ENCODE measurements at regions not wholly inside any gene's neighbourhood (a gene's known extent, or its start where the extent isn't known, plus 50 kb on each side); places are given as distances from the start of the nearest gene placed in this dataset.

- no peaks in the 10 kb centered on the region for H3K36me3 ChIP-seq (ENCODE audit: control insufficient read depth, insufficient read depth, low read length)
- WGBS, 2 experiments = 69 to 71% methylated on average over 5 of the region's 5 CpGs
- peaks cover 21% of the 10 kb centered on the region for H3K9me3 ChIP-seq (ENCODE audit: control insufficient read depth, low read length)
- H3K4me3 ChIP-seq (ENCODE audit: insufficient read depth, low read depth, low read length) = no peak overlapping the region
- H3K27me3 ChIP-seq (ENCODE audit: control insufficient read depth, insufficient read depth, low read length, poor library complexity, severe bottlenecking) = no peaks in the 10 kb centered on the region
- no peak overlapping the region for H3K27ac ChIP-seq (ENCODE audit: insufficient read depth, low read depth, low read length, poor library complexity, severe bottlenecking)
- no peaks in the 10 kb centered on the region for H3K4me1 ChIP-seq (ENCODE audit: control insufficient read depth, insufficient read depth, low read length)
These were observed 2231.6 kb downstream of the TP53TG3F start for GRCh38 chr16:35691057-35691456.

GRCh38 chr16:35692824-35693223 is 2233.4 kb downstream of the TP53TG3F start:
- H3K4me3 ChIP-seq (ENCODE audit: insufficient read depth, low read depth, low read length) = no peak overlapping the region
- H3K27ac ChIP-seq (ENCODE audit: insufficient read depth, low read depth, low read length, poor library complexity, severe bottlenecking) = no peak overlapping the region
- H3K9me3 ChIP-seq (ENCODE audit: control insufficient read depth, low read length) = peaks cover 18% of the 10 kb centered on the region
- WGBS, 2 experiments = 78 to 81% methylated on average over 3 of the region's 3 CpGs
- no peaks in the 10 kb centered on the region for H3K4me1 ChIP-seq (ENCODE audit: control insufficient read depth, insufficient read depth, low read length)
- H3K27me3 ChIP-seq (ENCODE audit: control insufficient read depth, insufficient read depth, low read length, poor library complexity, severe bottlenecking) = no peaks in the 10 kb centered on the region
- no peaks in the 10 kb centered on the region for H3K36me3 ChIP-seq (ENCODE audit: control insufficient read depth, insufficient read depth, low read length)

GRCh38 chr16:35706901-35707300 is 2247.5 kb downstream of the TP53TG3F start:
- 100% methylated on average over 2 of the region's 2 CpGs; no CpG with 5 or more reads in 1 of the 2 experiments for WGBS, 2 experiments
- Histone ChIP-seq H3K27ac (ENCODE audit: insufficient read depth, low read depth, low read length, poor library complexity, severe bottlenecking) (no peak overlapping the region), H3K27me3 (ENCODE audit: control insufficient read depth, insufficient read depth, low read length, poor library complexity, severe bottlenecking) (no peaks in the 10 kb centered on the region), H3K36me3 (ENCODE audit: control insufficient read depth, insufficient read depth, low read length) (no peaks in the 10 kb centered on the region), H3K9me3 (ENCODE audit: control insufficient read depth, low read length) (peaks cover 32% of the 10 kb centered on the region), H3K4me1 (ENCODE audit: control insufficient read depth, insufficient read depth, low read length) (no peaks in the 10 kb centered on the region), H3K4me3 (ENCODE audit: insufficient read depth, low read depth, low read length) (no peak overlapping the region)

GRCh38 chr16:35711435-35711834 is 2252.0 kb downstream of the TP53TG3F start:
- 67 to 78% methylated on average over 6 of the region's 6 CpGs for WGBS, 2 experiments
- Histone ChIP-seq H3K4me1 (ENCODE audit: control insufficient read depth, insufficient read depth, low read length) (no peaks in the 10 kb centered on the region), H3K9me3 (ENCODE audit: control insufficient read depth, low read length) (peaks cover 20% of the 10 kb centered on the region), H3K36me3 (ENCODE audit: control insufficient read depth, insufficient read depth, low read length) (no peaks in the 10 kb centered on the region), H3K4me3 (ENCODE audit: insufficient read depth, low read depth, low read length) (no peak overlapping the region), H3K27ac (ENCODE audit: insufficient read depth, low read depth, low read length, poor library complexity, severe bottlenecking) (no peak overlapping the region), H3K27me3 (ENCODE audit: control insufficient read depth, insufficient read depth, low read length, poor library complexity, severe bottlenecking) (no peaks in the 10 kb centered on the region)

DNA sequence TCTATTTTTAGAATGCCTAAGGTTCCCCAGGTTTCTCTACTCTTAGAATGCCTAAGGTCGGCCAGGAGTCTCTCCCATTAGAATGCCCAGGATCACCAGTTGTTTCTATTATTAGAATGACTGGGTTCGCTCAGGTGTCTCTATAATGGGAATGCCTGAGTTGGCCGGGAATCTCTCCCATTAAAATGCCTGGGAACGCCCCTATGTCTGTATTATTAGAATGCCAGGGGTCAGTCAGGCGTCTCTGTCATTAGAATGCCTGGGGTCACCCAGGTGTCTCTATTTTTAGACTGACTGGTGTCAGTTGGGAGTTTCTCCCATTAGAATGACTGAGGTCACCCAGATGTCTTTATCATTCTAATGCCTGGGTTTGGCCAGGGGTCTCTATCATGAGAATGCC is 2252.5 kb downstream of the TP53TG3F start:
- Histone ChIP-seq H3K36me3 (ENCODE audit: control insufficient read depth, insufficient read depth, low read length) (no peaks in the 10 kb centered on the region), H3K4me1 (ENCODE audit: control insufficient read depth, insufficient read depth, low read length) (no peaks in the 10 kb centered on the region), H3K27me3 (ENCODE audit: control insufficient read depth, insufficient read depth, low read length, poor library complexity, severe bottlenecking) (no peaks in the 10 kb centered on the region), H3K9me3 (ENCODE audit: control insufficient read depth, low read length) (peaks cover 15% of the 10 kb centered on the region), H3K4me3 (ENCODE audit: insufficient read depth, low read depth, low read length) (no peak overlapping the region), H3K27ac (ENCODE audit: insufficient read depth, low read depth, low read length, poor library complexity, severe bottlenecking) (no peak overlapping the region)
- 71 to 81% methylated on average over 5 of the region's 5 CpGs for WGBS, 2 experiments

DNA sequence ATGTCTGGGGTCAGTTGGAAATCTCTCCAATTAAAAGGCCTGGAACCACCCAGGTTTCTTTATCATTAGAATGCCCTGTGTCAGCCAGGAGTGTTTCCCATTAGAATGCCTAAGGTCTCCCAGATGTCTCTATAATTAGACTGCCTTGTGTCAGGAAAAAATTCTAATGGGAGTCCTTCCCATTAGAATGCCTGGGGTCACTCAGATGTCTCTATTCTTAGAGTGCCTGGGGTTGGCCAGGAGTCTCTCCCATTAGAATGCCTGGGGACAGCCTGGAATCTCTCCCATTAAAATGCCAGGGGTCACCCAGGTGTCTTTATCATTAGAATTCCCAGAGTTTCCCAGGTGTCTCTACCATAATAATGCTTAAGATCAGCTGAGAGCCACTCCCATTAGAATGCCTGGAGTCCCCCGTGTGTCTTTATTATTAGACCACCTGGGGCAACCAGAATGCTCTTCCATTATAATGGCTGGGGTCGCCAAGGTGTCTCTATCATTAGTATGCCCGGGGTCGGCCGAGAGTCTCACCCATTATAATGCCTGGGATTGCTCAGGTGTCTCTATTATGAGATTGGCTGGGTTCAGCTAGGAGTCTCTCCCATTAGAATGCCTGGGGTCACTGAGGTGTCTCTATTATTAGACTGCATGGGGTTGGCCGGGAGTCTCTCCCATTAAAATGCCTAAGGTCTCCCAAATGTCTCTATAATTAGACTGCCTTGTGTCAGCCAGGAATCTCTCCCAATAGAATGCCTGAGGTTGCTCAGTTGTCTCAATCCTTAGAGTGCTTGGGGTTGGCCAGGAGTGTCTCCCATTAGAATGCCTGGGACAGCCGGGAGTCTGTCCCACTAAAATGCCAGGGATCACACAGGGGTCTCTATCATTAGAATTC is 2254.6 kb downstream of the TP53TG3F start:
- peaks cover 12% of the 10 kb centered on the region for H3K9me3 ChIP-seq (ENCODE audit: control insufficient read depth, low read length)
- H3K4me3 ChIP-seq (ENCODE audit: insufficient read depth, low read depth, low read length) = no peak overlapping the region
- WGBS, 2 experiments = 77 to 79% methylated on average over 7 of the region's 7 CpGs
- no peaks in the 10 kb centered on the region for H3K27me3 ChIP-seq (ENCODE audit: control insufficient read depth, insufficient read depth, low read length, poor library complexity, severe bottlenecking)
- H3K4me1 ChIP-seq (ENCODE audit: control insufficient read depth, insufficient read depth, low read length) = no peaks in the 10 kb centered on the region
- no peaks in the 10 kb centered on the region for H3K36me3 ChIP-seq (ENCODE audit: control insufficient read depth, insufficient read depth, low read length)
- no peak overlapping the region for H3K27ac ChIP-seq (ENCODE audit: insufficient read depth, low read depth, low read length, poor library complexity, severe bottlenecking)

DNA sequence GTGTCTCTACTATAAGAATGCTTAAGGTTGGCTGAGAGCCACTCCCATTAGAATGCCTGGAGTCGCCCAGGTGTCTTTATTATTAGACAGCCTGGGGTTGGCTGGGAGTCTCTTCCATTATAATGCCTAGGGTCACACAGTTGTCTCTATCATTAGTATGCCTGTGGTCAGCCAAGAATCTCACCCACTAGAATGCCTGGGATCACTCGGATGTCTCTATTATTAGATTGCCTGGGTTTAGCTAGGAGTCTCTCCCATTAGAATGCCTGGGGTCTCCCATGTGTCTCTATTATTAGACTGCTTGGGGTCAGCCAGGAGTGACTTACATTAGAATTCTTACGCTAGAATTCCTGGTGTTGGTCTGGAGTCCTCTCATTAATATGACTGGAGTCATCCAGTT is 2255.3 kb downstream of the TP53TG3F start:
- Histone ChIP-seq H3K36me3 (ENCODE audit: control insufficient read depth, insufficient read depth, low read length) (no peaks in the 10 kb centered on the region), H3K27ac (ENCODE audit: insufficient read depth, low read depth, low read length, poor library complexity, severe bottlenecking) (no peak overlapping the region), H3K9me3 (ENCODE audit: control insufficient read depth, low read length) (peaks cover 10% of the 10 kb centered on the region), H3K27me3 (ENCODE audit: control insufficient read depth, insufficient read depth, low read length, poor library complexity, severe bottlenecking) (no peaks in the 10 kb centered on the region), H3K4me1 (ENCODE audit: control insufficient read depth, insufficient read depth, low read length) (no peaks in the 10 kb centered on the region), H3K4me3 (ENCODE audit: insufficient read depth, low read depth, low read length) (no peak overlapping the region)
- WGBS, 2 experiments = 75 to 78% methylated on average over 2 to 3 of the region's 3 CpGs

GRCh38 chr16:35724551-35724950 is 2265.1 kb downstream of the TP53TG3F start:
- H3K9me3 ChIP-seq (ENCODE audit: control insufficient read depth, low read length) = peaks cover 26% of the 10 kb centered on the region
- H3K27me3 ChIP-seq (ENCODE audit: control insufficient read depth, insufficient read depth, low read length, poor library complexity, severe bottlenecking) = no peaks in the 10 kb centered on the region
- no peaks in the 10 kb centered on the region for H3K4me1 ChIP-seq (ENCODE audit: control insufficient read depth, insufficient read depth, low read length)
- H3K27ac ChIP-seq (ENCODE audit: insufficient read depth, low read depth, low read length, poor library complexity, severe bottlenecking) = no peak overlapping the region
- no peaks in the 10 kb centered on the region for H3K36me3 ChIP-seq (ENCODE audit: control insufficient read depth, insufficient read depth, low read length)
- 39 to 49% methylated on average over 3 of the region's 3 CpGs for WGBS, 2 experiments
- H3K4me3 ChIP-seq (ENCODE audit: insufficient read depth, low read depth, low read length) = no peak overlapping the region

- 77 to 82% methylated on average over 6 of the region's 6 CpGs for WGBS, 2 experiments
- Histone ChIP-seq H3K36me3 (ENCODE audit: control insufficient read depth, insufficient read depth, low read length) (no peaks in the 10 kb centered on the region), H3K4me1 (ENCODE audit: control insufficient read depth, insufficient read depth, low read length) (no peaks in the 10 kb centered on the region), H3K27me3 (ENCODE audit: control insufficient read depth, insufficient read depth, low read length, poor library complexity, severe bottlenecking) (no peaks in the 10 kb centered on the region), H3K4me3 (ENCODE audit: insufficient read depth, low read depth, low read length) (no peak overlapping the region), H3K9me3 (ENCODE audit: control insufficient read depth, low read length) (peaks cover 33% of the 10 kb centered on the region), H3K27ac (ENCODE audit: insufficient read depth, low read depth, low read length, poor library complexity, severe bottlenecking) (no peak overlapping the region)
These were observed 2266.5 kb downstream of the TP53TG3F start for GRCh38 chr16:35725949-35726348.

- H3K36me3 ChIP-seq (ENCODE audit: control insufficient read depth, insufficient read depth, low read length) = no peaks in the 10 kb centered on the region
- no peak overlapping the region for H3K4me3 ChIP-seq (ENCODE audit: insufficient read depth, low read depth, low read length)
- no peaks in the 10 kb centered on the region for H3K4me1 ChIP-seq (ENCODE audit: control insufficient read depth, insufficient read depth, low read length)
- no peaks in the 10 kb centered on the region for H3K27me3 ChIP-seq (ENCODE audit: control insufficient read depth, insufficient read depth, low read length, poor library complexity, severe bottlenecking)
- 57 to 61% methylated on average over 5 of the region's 5 CpGs for WGBS, 2 experiments
- H3K9me3 ChIP-seq (ENCODE audit: control insufficient read depth, low read length) = peaks cover 27% of the 10 kb centered on the region
- H3K27ac ChIP-seq (ENCODE audit: insufficient read depth, low read depth, low read length, poor library complexity, severe bottlenecking) = no peak overlapping the region
These were observed 2270.8 kb downstream of the TP53TG3F start for GRCh38 chr16:35730251-35730650.

Measured in ectodermal cell (in vitro differentiated cells).